Endodermal cell (in vitro differentiated cells): ENCODE measurements at regions not wholly inside any gene's neighbourhood (a gene's known extent, or its start where the extent isn't known, plus 50 kb on each side); places are given as distances from the start of the nearest gene placed in this dataset.

Experiments used
- DNase-seq: peaks from one replicate; pipeline ENCODE4 v3.0.0-alpha.2; 2017
- H3K27ac ChIP-seq: 2 replicates; pipeline ENCODE4 v1.5.1; 2013; ENCODE audit warnings: mild to moderate bottlenecking, low read depth, low read length, moderate library complexity
- H3K27me3 ChIP-seq: 2 replicates; pipeline ENCODE4 v1.6.1; 2013; ENCODE audit warnings: mild to moderate bottlenecking, low read length, moderate library complexity; ENCODE audit not compliant: insufficient read depth, control insufficient read depth, poor library complexity, severe bottlenecking
- H3K36me3 ChIP-seq: 2 replicates; pipeline ENCODE4 v1.7.0; 2013; ENCODE audit warnings: mild to moderate bottlenecking, low read length, moderate library complexity; ENCODE audit not compliant: control insufficient read depth, insufficient read depth
- H3K4me1 ChIP-seq: one replicate; pipeline ENCODE4 v1.7.0; 2013; ENCODE audit warnings: low read length; ENCODE audit not compliant: control insufficient read depth, insufficient read depth
- H3K4me3 ChIP-seq: 2 replicates; pipeline ENCODE4 v1.5.1; 2013; ENCODE audit warnings: mild to moderate bottlenecking, low read length, moderate library complexity
- H3K9ac ChIP-seq: 2 replicates; pipeline ENCODE4 v1.6.1; 2013; ENCODE audit warnings: mild to moderate bottlenecking, low read length, moderate library complexity; ENCODE audit not compliant: poor library complexity, severe bottlenecking; ENCODE audit errors: extremely low read depth
- H3K9me3 ChIP-seq: 2 replicates; pipeline ENCODE4 v1.6.1; 2013; ENCODE audit warnings: mild to moderate bottlenecking, low read length, moderate library complexity; ENCODE audit not compliant: control insufficient read depth
- H3K27ac Mint-ChIP-seq: 2 replicates; pipeline ENCODE4 v1.8.0; 2020; ENCODE audit warnings: mixed read lengths
- H3K27me3 Mint-ChIP-seq: 2 replicates; pipeline ENCODE4 v1.8.0; 2021; ENCODE audit warnings: mild to moderate bottlenecking, mixed read lengths; ENCODE audit not compliant: insufficient read depth
- H3K36me3 Mint-ChIP-seq: 2 replicates; pipeline ENCODE4 v1.8.0; 2020; ENCODE audit warnings: low read depth, mixed read lengths
- H3K4me1 Mint-ChIP-seq: 2 replicates; pipeline ENCODE4 v1.8.0; 2020; ENCODE audit warnings: mixed read lengths
- H3K4me3 Mint-ChIP-seq: 2 replicates; pipeline ENCODE4 v1.8.0; 2020; ENCODE audit warnings: mild to moderate bottlenecking, moderate library complexity, mixed read lengths
- H3K9me3 Mint-ChIP-seq: 2 replicates; pipeline ENCODE4 v1.8.0; 2020; ENCODE audit warnings: mild to moderate bottlenecking, mixed read lengths
- WGBS, 2 experiments: methylation state at CpG; one replicate each; pipeline versions ENCODE4 v1.1.5 to v1.1.7; 2013; ENCODE audit warnings: missing lambda C conversion rate in 2 of 2, mixed read lengths in 1 of 2; ENCODE audit not compliant: insufficient coverage in 1 of 2, insufficient read length in 1 of 2; 5-methylcytosine and 5-hydroxymethylcytosine counted together
- TF ChIP-seq, protein P1 (sequence below): fragments of 200-600 bp; sonication (generic); conservative IDR thresholded peaks from 2 replicates; pipeline ENCODE4 v1.5.0; 2021; ENCODE audit warnings: antibody characterized with exemption, mild to moderate bottlenecking

DNA sequence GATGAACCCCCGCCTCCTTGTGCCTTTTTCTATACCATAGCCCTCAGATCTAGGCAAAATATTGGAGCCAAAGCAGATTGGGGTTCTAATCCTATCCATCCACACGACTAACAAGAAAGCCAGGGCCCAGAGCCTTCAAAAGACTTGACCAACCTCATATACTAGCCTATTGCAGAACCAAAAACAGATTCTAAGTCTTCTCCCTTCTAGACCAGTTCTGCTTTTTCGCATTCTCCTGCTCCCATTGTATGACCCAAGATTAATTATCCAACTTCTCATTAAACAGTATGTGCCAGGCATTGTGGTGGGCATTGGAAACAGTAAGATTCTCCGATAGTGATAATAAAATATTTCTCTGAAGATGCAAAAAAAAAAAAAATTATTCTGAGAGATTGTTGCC is 113.7 kb upstream of the JARID2 start:
- Histone ChIP-seq H3K36me3 (no peaks in the 10 kb centered on the region), H3K4me3 (no peak overlapping the region), H3K4me1 (no peaks in the 10 kb centered on the region), H3K9me3 (no peaks in the 10 kb centered on the region), H3K27ac (no peak overlapping the region), H3K27me3 (no peaks in the 10 kb centered on the region), H3K9ac (no peak overlapping the region)
- no peak overlapping the region for H3K27ac Mint-ChIP-seq
- peaks cover 17% of the 10 kb centered on the region for H3K4me1 Mint-ChIP-seq
- TF ChIP-seq, protein P1, sequence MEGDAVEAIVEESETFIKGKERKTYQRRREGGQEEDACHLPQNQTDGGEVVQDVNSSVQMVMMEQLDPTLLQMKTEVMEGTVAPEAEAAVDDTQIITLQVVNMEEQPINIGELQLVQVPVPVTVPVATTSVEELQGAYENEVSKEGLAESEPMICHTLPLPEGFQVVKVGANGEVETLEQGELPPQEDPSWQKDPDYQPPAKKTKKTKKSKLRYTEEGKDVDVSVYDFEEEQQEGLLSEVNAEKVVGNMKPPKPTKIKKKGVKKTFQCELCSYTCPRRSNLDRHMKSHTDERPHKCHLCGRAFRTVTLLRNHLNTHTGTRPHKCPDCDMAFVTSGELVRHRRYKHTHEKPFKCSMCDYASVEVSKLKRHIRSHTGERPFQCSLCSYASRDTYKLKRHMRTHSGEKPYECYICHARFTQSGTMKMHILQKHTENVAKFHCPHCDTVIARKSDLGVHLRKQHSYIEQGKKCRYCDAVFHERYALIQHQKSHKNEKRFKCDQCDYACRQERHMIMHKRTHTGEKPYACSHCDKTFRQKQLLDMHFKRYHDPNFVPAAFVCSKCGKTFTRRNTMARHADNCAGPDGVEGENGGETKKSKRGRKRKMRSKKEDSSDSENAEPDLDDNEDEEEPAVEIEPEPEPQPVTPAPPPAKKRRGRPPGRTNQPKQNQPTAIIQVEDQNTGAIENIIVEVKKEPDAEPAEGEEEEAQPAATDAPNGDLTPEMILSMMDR, result no peak
- H3K9me3 Mint-ChIP-seq, result no peaks in the 10 kb centered on the region
- H3K27me3 Mint-ChIP-seq, result peaks cover 2% of the 10 kb centered on the region
- 91 to 100% methylated on average over 2 to 4 of the region's 4 CpGs for WGBS, 2 experiments
- no peak overlapping the region for H3K4me3 Mint-ChIP-seq
- no peaks in the 10 kb centered on the region for H3K36me3 Mint-ChIP-seq
- DNase-seq, result no peak

DNA sequence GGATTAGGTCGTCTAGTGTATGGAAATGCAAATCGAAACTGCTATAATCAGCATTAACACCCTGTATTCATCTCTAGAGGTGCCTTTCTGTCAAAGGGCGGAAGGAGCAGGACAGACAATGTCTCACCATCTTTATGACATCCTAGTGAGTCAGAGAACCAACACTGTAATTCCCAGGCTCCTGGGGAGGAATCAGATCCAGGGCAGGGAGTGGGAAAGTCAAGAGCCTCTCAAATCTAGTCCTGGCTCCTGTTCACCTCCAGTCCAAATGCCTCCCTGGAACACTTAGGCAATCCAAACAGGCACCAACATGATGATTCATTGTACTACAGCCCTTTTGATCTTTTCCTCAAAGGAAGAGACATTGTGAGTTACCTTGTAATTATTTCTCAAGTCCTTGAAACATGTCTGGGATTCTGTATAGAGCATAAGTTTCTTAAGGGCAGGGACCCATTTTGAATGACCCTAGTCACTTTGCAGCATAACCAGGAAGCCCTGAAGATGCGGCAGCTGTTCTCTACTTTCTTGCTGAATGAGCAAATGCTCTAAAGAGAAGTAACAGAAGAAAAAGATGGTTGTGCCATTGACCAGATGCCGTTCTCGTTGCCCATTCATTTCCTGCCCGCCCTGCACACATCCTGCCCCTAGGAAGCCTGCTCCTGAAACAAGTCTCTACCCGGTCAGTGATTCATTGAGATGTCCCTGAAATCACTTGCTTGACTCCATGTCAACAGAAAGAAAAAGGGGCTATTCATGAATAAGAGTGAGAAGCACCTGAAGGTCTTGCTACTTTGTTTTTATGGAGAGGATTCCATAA is 112.8 kb upstream of the JARID2 start:
- H3K36me3 Mint-ChIP-seq, result no peaks in the 10 kb centered on the region
- peaks cover 2% of the 10 kb centered on the region for H3K27me3 Mint-ChIP-seq
- Histone ChIP-seq H3K4me3 (no peak overlapping the region), H3K4me1 (no peaks in the 10 kb centered on the region), H3K9ac (no peak overlapping the region), H3K36me3 (no peaks in the 10 kb centered on the region), H3K27me3 (no peaks in the 10 kb centered on the region), H3K9me3 (no peaks in the 10 kb centered on the region), H3K27ac (no peak overlapping the region)
- no peaks in the 10 kb centered on the region for H3K9me3 Mint-ChIP-seq
- no peak overlapping the region for H3K4me3 Mint-ChIP-seq
- peaks cover 17% of the 10 kb centered on the region for H3K4me1 Mint-ChIP-seq
- 93% methylated on average over 6 to 8 of the region's 8 CpGs for WGBS, 2 experiments
- DNase-seq, result no peak
- no peak overlapping the region for H3K27ac Mint-ChIP-seq
- TF ChIP-seq, protein P1, result no peak

DNA sequence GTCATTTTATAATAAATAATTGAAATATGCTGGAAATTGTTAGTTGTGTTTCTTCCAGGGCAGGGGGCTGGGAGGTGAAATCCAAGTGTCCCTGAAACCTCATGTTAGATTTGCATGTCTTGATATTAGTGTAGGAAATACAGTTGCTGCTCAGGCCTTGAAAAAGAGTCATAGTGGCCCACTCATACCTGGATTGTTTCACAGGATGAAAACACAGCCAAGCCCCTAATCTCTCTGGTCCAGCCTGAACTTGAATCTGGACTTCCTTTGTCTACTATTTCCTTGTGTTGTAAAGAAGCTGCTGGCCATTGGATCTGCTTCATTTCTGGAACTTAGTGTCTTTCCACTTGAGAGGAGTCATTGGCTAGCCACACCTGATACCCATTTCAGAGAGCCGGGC is 108.8 kb upstream of the JARID2 start:
- Histone ChIP-seq H3K36me3 (no peaks in the 10 kb centered on the region), H3K4me1 (no peaks in the 10 kb centered on the region), H3K9ac (no peak overlapping the region), H3K4me3 (no peak overlapping the region), H3K9me3 (no peaks in the 10 kb centered on the region), H3K27me3 (no peaks in the 10 kb centered on the region), H3K27ac (no peak overlapping the region)
- no peaks in the 10 kb centered on the region for H3K36me3 Mint-ChIP-seq
- DNase-seq, result no peak
- H3K27ac Mint-ChIP-seq, result no peak overlapping the region
- H3K4me1 Mint-ChIP-seq, result no peaks in the 10 kb centered on the region
- H3K27me3 Mint-ChIP-seq, result no peaks in the 10 kb centered on the region
- H3K9me3 Mint-ChIP-seq, result no peaks in the 10 kb centered on the region
- H3K4me3 Mint-ChIP-seq, result no peak overlapping the region
- 92% methylated on average over 1 of the region's 1 CpG; no CpG with 5 or more reads in 1 of the 2 experiments for WGBS, 2 experiments
- TF ChIP-seq, protein P1, result no peak
